T-helper 1 cell treated with Interleukin-12 subunit alpha and Interleukin-12 subunit beta and Interleukin-4 antibody, amounts not matched to agents 30 μg/mL and 1 μg/mL, for 36 hours (primary cell): ENCODE measurements at regions not wholly inside any gene's neighbourhood (a gene's known extent, or its start where the extent isn't known, plus 50 kb on each side); places are given as distances from the start of the nearest gene placed in this dataset.
"Not testable (repeated sequence)": the region's sequence is repeated elsewhere in the genome, so short reads cannot be mapped to it uniquely, and the experiment has no call there.

Experiments used
- H3K27ac Mint-ChIP-seq: one replicate; pipeline ENCODE4 v1.8.0; 2021; ENCODE audit warnings: mild to moderate bottlenecking, mixed read lengths
- H3K27me3 Mint-ChIP-seq: one replicate; pipeline ENCODE4 v1.8.0; 2021; ENCODE audit warnings: low read depth, mixed read lengths
- H3K36me3 Mint-ChIP-seq: one replicate; pipeline ENCODE4 v1.8.0; 2021; ENCODE audit warnings: low read depth, mixed read lengths
- H3K4me1 Mint-ChIP-seq: one replicate; pipeline ENCODE4 v1.8.0; 2021; ENCODE audit warnings: low read depth, mixed read lengths
- H3K4me3 Mint-ChIP-seq: one replicate; pipeline ENCODE4 v1.8.0; 2021; ENCODE audit warnings: mild to moderate bottlenecking, moderate library complexity, mixed read lengths
- H3K9me3 Mint-ChIP-seq: one replicate; pipeline ENCODE4 v1.8.0; 2021; ENCODE audit warnings: mixed read lengths

- H3K36me3 Mint-ChIP-seq = no peaks in the 10 kb centered on the region
- H3K27me3 Mint-ChIP-seq = peaks cover 8% of the 10 kb centered on the region
- no peak overlapping the region for H3K4me3 Mint-ChIP-seq
- no peak overlapping the region for H3K27ac Mint-ChIP-seq
- H3K4me1 Mint-ChIP-seq = no peaks in the 10 kb centered on the region
- no peaks in the 10 kb centered on the region for H3K9me3 Mint-ChIP-seq
These were observed 242.5 kb upstream of the CAND1 start for GRCh38 chr12:67026487-67027246.

GRCh38 chr12:67028529-67028928 is 240.6 kb upstream of the CAND1 start:
- Mint-ChIP-seq H3K9me3 (no peaks in the 10 kb centered on the region), H3K27me3 (peaks cover 5% of the 10 kb centered on the region)

GRCh38 chr12:67034110-67034879 is 234.9 kb upstream of the CAND1 start:
- Mint-ChIP-seq H3K27me3 (no peaks in the 10 kb centered on the region), H3K4me3 (no peak overlapping the region), H3K27ac (no peak overlapping the region), H3K9me3 (no peaks in the 10 kb centered on the region), H3K36me3 (no peaks in the 10 kb centered on the region), H3K4me1 (no peaks in the 10 kb centered on the region)

More at GRCh38 chr12:67028529-67028928, 240.6 kb upstream of the CAND1 start:
- Mint-ChIP-seq H3K27ac (no peak overlapping the region), H3K4me1 (no peaks in the 10 kb centered on the region), H3K36me3 (no peaks in the 10 kb centered on the region), H3K4me3 (no peak overlapping the region)

- H3K4me1 Mint-ChIP-seq = no peaks in the 10 kb centered on the region
- H3K4me3 Mint-ChIP-seq = no peak overlapping the region
- H3K27ac Mint-ChIP-seq = no peak overlapping the region
- no peaks in the 10 kb centered on the region for H3K36me3 Mint-ChIP-seq
- no peaks in the 10 kb centered on the region for H3K9me3 Mint-ChIP-seq
- H3K27me3 Mint-ChIP-seq = no peaks in the 10 kb centered on the region
These were observed 234.0 kb upstream of the CAND1 start for GRCh38 chr12:67035121-67035520.

DNA sequence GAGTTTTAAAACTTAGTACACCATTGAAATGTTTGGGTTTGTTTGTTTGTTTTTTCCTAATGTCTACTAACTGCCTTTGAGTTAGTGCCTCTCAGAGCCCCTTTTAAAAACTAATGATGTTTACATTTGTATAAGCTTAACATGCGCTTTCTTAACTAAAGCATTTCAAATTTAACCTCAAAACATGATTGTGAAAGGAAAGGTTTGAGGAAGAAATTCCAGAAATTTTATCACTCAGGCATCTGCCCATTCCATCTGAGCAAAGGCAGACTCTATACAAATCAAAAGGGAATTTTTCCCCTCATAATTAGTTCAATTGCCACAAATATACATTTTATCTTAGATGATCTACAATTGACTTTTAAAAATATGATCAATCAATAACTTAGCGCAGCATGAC is 230.7 kb upstream of the CAND1 start:
- no peak overlapping the region for H3K4me3 Mint-ChIP-seq
- no peaks in the 10 kb centered on the region for H3K36me3 Mint-ChIP-seq
- H3K27ac Mint-ChIP-seq = no peak overlapping the region
- H3K27me3 Mint-ChIP-seq = no peaks in the 10 kb centered on the region
- H3K9me3 Mint-ChIP-seq = no peaks in the 10 kb centered on the region
- H3K4me1 Mint-ChIP-seq = no peaks in the 10 kb centered on the region

DNA sequence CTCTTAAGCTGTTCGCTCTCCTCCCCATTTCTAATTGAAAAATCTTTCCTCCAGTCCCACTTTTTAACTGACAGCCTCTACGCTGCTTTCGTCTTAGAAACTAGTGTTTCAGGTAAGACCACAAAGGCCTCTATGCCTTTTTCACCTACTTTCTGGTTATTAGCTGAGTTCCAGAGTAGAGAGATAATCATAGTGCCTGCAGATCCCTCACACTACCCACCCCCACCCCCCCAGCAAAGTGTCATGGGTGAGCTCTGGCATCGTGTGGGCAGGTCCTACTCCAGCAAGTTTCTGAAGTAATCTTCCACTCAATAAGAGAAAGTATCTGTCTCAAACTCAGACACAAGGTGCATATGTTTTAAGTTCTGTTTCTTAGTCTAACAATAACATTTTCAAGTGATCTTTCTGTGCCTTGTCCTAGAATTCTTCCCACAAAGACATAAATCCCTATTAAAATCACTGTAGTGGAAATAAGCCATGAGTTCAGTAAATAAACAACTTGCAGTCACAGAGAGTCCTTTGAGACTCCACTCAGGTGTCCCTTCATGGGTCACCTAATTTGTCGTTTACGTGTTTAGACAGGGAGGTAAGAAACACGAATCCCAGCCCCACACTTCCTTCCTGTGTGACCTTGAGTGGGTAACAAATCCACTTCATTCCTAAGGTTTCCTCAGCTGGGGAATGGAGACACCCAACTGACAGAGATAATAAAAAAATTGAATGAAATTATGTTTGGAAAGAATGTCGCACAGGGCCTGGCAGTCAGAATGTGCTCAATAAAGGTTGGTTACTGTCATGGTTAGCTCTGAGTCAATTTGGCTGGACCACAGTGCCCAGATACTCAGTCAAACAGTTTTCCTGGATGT is 228.9 kb upstream of the CAND1 start:
- Mint-ChIP-seq H3K9me3 (no peaks in the 10 kb centered on the region), H3K4me1 (no peaks in the 10 kb centered on the region), H3K36me3 (no peaks in the 10 kb centered on the region), H3K27ac (no peak overlapping the region), H3K27me3 (no peaks in the 10 kb centered on the region), H3K4me3 (no peak overlapping the region)

GRCh38 chr12:67040861-67041137 is 228.4 kb upstream of the CAND1 start:
- H3K27ac Mint-ChIP-seq = no peak overlapping the region
- no peak overlapping the region for H3K4me3 Mint-ChIP-seq
- H3K9me3 Mint-ChIP-seq = no peaks in the 10 kb centered on the region
- no peaks in the 10 kb centered on the region for H3K36me3 Mint-ChIP-seq
- no peaks in the 10 kb centered on the region for H3K27me3 Mint-ChIP-seq
- H3K4me1 Mint-ChIP-seq = no peaks in the 10 kb centered on the region

GRCh38 chr12:67042697-67043131 is 226.4 kb upstream of the CAND1 start:
- H3K27ac Mint-ChIP-seq = no peak overlapping the region
- H3K9me3 Mint-ChIP-seq = no peaks in the 10 kb centered on the region
- H3K36me3 Mint-ChIP-seq = no peaks in the 10 kb centered on the region
- H3K4me1 Mint-ChIP-seq = no peaks in the 10 kb centered on the region
- H3K4me3 Mint-ChIP-seq = no peak overlapping the region
- H3K27me3 Mint-ChIP-seq = no peaks in the 10 kb centered on the region

- no peak overlapping the region for H3K4me3 Mint-ChIP-seq
- H3K4me1 Mint-ChIP-seq = no peaks in the 10 kb centered on the region
- H3K27ac Mint-ChIP-seq = no peak overlapping the region
- no peaks in the 10 kb centered on the region for H3K9me3 Mint-ChIP-seq
- H3K27me3 Mint-ChIP-seq = no peaks in the 10 kb centered on the region
- H3K36me3 Mint-ChIP-seq = no peaks in the 10 kb centered on the region
These were observed 225.4 kb upstream of the CAND1 start for GRCh38 chr12:67043771-67044170.

GRCh38 chr12:67045650-67046049 is 223.5 kb upstream of the CAND1 start:
- Mint-ChIP-seq H3K36me3 (no peaks in the 10 kb centered on the region), H3K27ac (no peak overlapping the region), H3K4me3 (no peak overlapping the region), H3K27me3 (no peaks in the 10 kb centered on the region), H3K9me3 (no peaks in the 10 kb centered on the region), H3K4me1 (no peaks in the 10 kb centered on the region)

DNA sequence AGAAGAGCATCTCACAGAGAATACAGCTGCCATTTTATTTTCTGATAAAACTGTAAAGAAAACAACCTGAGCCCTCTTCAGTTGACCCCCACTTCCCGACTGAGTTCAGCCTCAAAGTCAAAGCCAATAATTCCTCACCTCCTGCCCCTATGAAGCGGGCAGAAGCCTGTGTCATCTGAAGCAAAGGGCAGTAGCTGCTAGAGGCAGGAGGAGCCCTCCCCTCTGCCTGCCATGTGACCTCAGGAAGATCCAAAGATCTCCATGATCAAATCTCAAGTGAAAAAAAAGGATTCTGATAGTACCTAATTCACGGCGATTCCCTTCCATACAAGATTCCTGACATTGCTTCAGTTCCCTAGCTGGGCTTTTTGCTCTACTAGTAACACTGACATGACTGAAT is 223.1 kb upstream of the CAND1 start:
- H3K9me3 Mint-ChIP-seq = no peaks in the 10 kb centered on the region
- no peak overlapping the region for H3K4me3 Mint-ChIP-seq
- H3K27ac Mint-ChIP-seq = no peak overlapping the region
- no peaks in the 10 kb centered on the region for H3K36me3 Mint-ChIP-seq
- no peaks in the 10 kb centered on the region for H3K4me1 Mint-ChIP-seq
- H3K27me3 Mint-ChIP-seq = no peaks in the 10 kb centered on the region

GRCh38 chr12:67047634-67048033 is 221.5 kb upstream of the CAND1 start:
- Mint-ChIP-seq H3K27ac (no peak overlapping the region), H3K4me3 (no peak overlapping the region), H3K36me3 (no peaks in the 10 kb centered on the region), H3K27me3 (no peaks in the 10 kb centered on the region), H3K9me3 (no peaks in the 10 kb centered on the region), H3K4me1 (no peaks in the 10 kb centered on the region)

- no peaks in the 10 kb centered on the region for H3K4me1 Mint-ChIP-seq
- no peaks in the 10 kb centered on the region for H3K27me3 Mint-ChIP-seq
- no peaks in the 10 kb centered on the region for H3K36me3 Mint-ChIP-seq
- H3K4me3 Mint-ChIP-seq = no peak overlapping the region
- H3K27ac Mint-ChIP-seq = no peak overlapping the region
- no peaks in the 10 kb centered on the region for H3K9me3 Mint-ChIP-seq
These were observed 220.8 kb upstream of the CAND1 start for GRCh38 chr12:67048371-67048770.

- not testable (repeated sequence) for H3K27ac Mint-ChIP-seq, H3K27me3 Mint-ChIP-seq, H3K4me3 Mint-ChIP-seq, H3K36me3 Mint-ChIP-seq, H3K4me1 Mint-ChIP-seq, H3K9me3 Mint-ChIP-seq
These were observed 220.0 kb upstream of the CAND1 start for GRCh38 chr12:67049199-67049598.

DNA sequence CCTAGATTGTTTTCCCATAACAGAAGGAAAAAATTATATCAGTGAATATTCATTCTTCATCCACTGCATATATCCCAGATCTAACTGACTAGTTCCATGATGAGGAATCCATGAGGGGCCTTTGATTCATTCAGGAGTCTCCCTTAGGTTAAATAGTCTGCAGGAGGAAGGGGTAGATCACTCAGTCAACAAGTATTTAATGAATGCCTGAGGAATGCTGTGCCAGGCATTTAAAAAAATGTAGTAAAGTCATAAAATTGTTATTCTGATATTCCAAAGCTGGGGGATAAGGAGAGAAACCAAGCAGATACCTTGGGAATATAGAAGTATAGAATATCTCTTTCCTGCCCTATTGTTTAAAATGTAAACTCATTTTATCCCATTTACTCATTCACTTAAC is 216.2 kb upstream of the CAND1 start:
- no peak overlapping the region for H3K4me3 Mint-ChIP-seq
- no peaks in the 10 kb centered on the region for H3K9me3 Mint-ChIP-seq
- no peaks in the 10 kb centered on the region for H3K36me3 Mint-ChIP-seq
- no peaks in the 10 kb centered on the region for H3K27me3 Mint-ChIP-seq
- H3K27ac Mint-ChIP-seq = no peak overlapping the region
- H3K4me1 Mint-ChIP-seq = no peaks in the 10 kb centered on the region
